Stimulated activated CD4-positive, alpha-beta T cell treated with anti-CD3 and anti-CD28 coated beads, TNF-alpha, amount 100 ng/mL, for 4 hours (primary cell): ENCODE measurements at regions not wholly inside any gene's neighbourhood (a gene's known extent, or its start where the extent isn't known, plus 50 kb on each side); places are given as distances from the start of the nearest gene placed in this dataset.
"Not testable (repeated sequence)": the region's sequence is repeated elsewhere in the genome, so short reads cannot be mapped to it uniquely, and the experiment has no call there.

Experiments used
- DNase-seq, 3 experiments: peaks; one replicate each; pipeline ENCODE4 v3.0.0-alpha.2; 2020; ENCODE audit warnings: low read depth in 3 of 3

DNA sequence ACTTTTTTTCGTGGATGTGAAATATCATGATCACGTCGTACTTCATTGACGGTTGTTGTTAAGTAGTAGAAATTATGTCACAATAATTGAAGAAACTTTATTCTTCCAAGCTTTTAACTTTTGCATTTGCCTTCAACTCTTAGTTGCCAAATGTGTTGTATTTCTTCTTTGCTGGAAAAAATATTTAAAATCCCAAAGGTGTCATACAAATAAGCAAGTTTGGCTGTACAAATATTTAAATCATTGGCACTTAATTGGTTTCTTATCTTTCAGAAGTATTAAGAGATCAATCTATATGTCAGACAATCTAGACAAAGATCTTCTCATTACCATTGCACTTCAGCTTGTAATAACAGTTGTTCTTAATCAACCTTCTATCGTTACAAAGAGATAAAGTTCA is 204.0 kb upstream of the HDAC4 start:
- DNase-seq: no peak

DNA sequence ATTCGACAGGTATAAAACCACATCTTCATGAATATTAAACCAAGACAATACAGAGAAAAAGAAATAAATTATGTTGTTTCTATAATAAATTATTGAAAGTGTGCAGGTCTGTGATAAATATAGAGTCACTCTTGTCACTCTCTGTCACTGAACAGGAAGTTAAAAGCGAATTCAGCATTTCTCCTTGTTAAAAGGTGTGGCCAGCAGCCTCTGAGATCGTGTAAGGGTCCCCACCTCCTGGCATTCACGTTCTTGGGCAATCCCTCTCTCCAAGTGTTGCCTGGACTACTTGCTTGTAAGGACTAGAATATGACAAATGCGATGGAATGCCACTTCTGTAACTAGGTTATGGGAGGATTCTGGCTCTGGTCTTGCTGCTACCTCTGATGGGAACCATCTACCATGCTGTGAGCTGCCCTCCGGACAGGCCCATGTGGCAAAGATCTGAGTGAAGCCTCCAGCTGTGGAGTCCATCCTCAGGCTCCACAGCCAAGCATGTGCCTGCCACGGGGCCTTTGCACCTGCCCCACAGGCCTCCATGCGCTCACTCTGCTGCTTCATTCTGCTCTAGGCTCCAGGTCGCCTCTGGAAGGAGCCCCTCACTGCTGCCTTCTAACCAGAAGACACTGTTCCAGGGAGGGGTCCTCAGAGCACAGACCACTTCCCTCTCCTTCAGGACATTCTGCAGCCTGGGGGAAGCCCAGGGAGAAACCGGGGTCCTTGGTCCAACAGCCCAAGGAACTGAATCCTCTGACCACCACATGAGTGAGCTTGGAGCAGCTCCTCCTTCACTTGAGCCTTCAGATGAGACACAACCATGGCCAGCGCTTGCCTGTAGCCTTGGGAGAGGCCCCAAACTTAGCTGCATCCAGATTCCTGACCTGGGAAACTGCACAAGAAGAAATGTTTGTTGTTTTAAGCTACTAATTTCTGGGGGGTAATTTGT is 202.9 kb upstream of the HDAC4 start:
- DNase-seq: no peak

DNA sequence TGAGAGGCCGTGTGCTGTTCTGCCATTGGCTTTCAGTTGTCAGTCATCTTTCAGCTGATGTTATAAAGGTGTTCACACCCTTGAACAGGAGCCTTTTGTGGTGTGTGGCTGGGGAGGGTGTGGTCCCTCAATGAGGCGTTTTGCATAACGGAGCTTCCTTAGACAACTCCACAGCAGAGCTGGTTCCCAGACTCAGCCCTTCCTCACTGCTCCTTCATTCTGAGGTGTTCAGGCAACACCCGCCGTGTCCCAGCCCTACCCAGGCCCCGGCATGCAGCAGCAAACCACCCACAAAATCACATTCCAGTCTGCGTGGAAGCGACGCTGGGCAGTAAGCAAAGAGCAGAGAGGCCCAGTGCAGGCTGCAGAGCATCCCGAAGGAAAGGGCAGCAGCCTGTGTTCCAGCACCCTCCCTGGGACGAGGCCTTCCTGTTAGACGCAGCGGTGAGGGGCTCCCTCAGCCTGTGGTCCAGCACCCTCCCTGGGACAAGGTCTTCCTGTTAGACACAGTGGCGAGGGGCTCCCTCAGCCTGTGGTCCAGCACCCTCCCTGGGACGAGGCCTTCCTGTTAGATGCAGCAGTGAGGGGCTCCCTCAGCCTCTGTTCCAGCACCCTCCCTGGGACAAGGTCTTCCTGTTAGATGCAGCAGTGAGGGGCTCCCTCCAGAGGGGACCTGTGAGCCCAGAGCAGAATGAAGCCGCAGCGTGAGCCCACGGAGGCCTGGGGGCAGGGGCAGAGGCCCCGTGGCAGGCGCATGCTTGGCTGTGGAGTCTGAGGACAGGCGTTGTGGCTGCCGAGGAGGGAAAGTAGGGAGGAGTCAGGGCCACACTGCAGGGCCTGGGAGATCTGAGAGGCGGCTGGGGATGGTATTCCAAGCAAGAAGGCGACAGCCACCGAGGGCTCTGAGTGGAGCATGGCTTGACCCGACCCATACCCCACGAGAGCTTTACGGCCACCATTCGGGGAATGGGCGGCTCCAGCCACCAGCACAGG is 201.8 kb upstream of the HDAC4 start:
- no peak for DNase-seq

DNA sequence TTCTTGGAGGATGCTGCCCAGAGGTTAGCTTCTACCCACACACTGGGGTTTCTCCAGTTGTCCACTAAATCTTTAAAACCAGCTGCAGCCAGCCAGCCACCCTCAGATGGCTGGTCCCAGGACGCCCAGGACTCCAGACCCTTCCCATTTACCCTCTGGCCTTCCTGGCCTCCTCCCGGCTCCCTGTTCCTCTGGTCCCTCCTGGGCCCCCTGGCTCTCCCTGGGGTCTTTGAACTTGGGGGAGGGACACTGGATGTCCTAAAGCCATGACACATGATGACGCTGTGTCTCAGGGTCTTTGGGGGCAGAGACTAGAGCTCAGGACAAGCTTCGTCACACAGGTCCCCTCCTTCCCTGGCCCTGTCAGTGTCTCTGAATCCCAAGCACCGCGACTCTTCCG is 201.1 kb upstream of the HDAC4 start:
- no peak for DNase-seq

DNA sequence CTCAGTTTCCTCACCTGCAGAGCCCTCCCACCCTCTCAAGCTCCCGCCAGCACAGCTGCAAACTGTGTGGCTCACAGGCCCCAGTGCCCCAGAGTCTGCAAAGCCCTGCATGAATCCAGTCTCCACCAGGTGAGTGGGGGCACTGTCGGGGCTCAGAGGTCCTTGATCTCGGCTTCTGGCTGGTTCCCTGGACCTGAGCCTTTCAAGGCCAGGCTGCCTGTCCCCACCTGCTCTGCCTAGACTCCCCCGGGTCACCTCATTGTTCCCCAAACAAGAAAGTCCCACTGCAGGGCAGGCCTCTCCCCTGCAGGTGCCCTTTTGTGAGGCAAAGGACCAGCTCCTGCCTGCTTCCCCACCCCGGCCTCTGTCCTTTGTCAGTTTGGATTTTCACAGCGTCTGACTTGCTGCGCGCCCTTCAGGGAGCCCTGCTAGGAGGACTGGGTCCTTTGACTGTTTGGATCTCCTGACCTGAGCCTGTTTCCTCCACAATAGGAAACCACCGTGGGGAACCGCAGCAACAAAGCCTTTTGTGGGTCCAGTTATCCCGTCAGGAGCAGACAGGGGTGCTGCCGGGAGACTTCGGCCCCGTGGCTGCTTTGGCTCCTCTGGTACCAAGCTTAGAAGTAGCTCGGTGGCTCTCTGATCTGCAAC is 200.5 kb upstream of the HDAC4 start:
- no peak for DNase-seq

DNA sequence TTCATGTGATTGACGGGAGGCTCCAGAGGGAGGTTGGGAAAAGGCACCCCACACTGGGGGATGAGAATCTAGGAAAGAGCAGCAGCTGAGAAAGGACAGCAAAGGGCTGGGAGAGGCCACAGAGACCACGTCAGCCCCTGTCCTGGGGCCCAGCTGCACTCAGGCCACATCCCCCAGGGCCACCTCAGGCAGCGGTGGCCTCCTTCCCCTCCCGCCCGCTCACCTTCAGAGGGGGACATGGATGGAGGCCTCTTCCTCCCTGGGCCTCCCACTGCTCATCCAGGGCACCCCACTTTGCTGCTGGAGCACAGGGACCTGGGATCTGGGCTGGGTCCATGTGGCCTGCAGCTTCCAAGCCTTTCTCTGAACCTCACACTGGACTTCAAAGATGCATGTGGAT is 199.8 kb upstream of the HDAC4 start:
- no peak for DNase-seq

DNA sequence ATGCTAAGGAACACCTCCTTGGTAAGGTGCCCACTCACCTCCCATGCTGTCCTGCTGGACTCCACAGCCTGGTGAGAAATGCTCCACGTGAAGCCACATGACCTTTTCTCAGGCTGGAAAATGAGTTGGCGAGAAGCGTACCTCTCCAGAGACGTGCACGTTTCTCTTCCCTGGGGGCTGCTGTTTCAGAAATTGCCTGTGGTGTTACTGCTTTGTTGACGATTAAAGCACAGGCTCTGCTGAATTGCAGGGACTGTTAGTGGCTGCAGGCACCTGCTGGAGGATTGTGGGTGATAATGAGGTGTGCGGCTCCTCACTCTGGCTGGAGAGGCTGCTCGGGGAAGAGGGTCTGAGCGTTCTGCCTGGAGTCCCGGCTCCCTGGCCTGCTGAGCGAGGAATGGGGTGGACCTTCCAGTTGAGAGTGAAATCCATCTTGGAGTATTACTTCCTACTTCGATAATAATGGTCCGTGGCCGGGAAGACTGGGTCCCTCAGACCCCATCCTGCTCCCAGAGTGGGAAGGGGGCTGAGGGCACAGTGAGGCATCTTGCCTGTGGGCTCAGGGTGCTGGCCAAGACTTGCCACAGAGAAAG is 199.3 kb upstream of the HDAC4 start:
- no peak for DNase-seq

DNA sequence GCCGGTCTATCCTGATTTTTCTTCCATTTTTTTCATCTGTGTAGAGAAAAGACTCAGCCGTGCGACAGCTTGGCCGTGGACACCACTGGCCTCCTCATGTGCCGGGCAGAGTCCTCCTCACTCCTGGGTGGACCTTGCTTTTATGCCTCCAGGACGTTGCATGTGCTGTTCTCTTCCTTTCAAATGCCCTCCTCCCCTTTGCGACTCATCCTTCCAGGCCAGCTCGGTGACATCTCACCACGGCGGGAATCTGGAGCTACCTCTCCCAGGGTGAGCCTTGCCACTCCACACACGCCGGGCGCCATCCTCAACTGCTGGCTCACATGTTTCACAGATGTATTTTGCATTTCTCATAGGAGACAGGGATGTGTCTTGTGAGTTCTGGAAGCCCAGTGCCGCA is 198.5 kb upstream of the HDAC4 start:
- DNase-seq: no peak

DNA sequence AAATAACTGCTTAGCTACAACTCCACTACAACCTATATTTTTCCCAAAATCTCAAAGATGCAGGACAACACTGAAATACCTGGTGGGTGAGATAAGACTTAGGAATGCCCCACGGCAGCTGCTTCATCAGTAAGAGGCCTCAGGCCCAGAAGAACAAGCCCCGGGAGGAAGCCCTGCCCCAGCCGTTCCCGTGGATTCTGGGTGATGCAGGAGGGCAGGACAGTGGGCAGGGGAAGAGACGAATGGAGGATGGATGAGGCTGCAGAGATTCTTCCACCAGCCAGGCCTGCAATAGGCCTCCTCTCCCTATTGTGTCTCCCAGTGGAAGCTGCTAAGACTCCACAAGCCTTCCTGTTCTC is 197.9 kb upstream of the HDAC4 start:
- DNase-seq: no peak

DNA sequence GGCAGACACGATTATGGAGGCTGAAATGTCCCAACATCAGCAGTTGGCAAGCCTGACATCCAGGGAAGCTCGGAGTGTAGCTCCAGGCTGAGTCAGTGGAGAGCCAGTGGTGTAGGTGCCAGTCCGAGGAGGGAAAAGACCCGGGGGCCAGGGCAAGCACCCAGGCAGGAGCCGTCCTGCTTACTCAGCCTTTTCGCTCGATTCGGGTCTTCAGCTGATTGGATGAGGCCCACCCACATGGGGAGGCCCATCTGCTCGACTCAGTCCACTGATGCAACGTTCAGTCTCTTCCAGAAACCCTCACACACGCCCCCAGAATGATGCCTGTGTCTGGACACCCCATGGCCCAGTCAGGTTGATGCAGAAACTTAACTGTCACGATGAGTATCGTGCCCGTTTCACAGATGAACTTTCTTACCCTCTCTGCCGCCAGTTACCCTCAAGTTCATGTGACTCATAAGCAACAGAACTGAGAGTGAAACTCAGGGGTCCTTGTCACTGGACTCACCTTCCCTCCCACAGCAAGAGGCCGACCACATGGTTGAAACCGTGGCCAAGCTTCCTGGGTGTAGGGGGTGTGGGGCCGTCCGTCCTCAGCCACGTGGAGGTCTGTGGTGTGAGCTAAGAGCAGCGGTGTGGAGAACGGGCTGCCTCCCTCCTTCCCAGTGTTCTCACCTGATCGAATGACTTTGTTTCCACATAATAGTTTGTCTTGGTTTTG is 197.4 kb upstream of the HDAC4 start:
- no peak for DNase-seq

DNA sequence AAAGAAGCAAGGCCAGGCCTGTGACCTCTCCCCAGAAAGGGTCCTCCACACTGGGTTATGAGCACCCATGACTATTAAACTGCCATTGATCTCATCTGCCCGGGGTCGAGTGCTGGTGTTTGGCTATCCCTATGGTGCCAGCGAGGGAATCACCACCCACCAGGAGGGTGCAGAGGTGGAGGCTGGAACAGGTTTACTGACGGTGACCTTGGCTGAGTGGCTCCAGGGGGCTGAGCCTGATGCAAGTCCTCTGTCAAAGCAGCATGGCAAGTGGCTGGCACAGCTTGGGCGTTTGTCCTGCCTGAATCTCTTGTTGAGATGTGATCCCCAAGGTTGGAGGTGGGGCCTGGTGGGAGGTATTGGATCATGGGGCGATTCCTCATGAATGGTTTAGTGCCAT is 196.4 kb upstream of the HDAC4 start:
- no peak for DNase-seq

DNA sequence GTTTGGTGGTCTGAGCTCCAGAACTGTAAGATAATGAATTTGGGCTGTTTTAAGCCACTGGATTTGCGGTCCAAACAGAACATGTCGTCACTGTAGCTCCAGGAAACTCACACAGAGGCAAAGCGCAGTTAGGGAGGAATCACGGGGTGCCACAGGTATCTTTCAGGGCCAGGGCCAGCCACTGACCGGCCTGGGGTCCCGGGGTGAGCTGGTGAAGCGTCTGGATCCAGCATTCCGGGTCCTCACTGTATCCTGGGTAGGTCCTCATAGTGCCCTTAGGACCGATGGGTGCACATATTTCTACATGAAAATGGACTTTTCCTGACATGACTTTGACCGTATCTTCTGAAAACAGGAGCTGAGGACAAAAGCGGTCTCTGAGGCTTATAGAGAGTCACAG is 196.0 kb upstream of the HDAC4 start:
- no peak for DNase-seq

DNA sequence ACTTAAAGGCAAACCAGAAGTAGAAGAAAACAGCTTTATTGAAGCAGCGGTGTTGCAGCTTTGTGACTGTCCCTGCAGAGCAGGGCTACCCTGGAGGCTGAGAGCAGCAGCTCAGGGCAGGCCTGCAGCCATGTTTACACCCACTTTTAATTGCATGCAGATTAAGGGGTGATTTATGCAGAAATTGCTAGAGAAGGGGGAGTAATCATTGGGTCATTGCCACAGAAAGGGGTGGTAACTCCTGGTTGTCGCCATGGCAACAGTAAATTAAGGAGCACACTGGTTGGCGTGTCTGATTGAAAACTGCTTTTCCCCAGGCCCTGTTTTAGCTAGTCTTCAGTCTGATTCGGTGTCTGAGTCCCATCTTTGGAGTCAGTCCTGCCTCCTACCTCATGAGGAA is 195.4 kb upstream of the HDAC4 start:
- DNase-seq: no peak

DNA sequence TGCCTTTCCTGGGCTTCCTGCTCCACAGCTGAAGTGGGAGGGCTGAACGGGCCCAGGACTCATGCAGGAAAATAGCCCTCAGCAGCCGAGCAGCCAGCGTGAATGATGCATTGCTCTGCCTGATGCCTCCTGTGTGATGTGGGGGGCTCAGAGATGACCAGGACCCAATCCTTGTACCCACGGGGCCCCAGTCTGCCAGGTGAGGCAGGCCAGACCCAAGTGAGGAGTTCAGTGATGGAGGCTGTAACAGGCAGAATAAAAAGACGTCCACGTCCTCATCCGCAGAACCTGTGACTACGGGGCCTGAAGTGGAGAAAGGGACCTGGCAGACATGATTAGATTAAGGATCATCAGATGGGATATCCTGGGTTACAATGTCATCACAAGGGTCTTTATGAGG is 194.9 kb upstream of the HDAC4 start:
- DNase-seq: no peak

DNA sequence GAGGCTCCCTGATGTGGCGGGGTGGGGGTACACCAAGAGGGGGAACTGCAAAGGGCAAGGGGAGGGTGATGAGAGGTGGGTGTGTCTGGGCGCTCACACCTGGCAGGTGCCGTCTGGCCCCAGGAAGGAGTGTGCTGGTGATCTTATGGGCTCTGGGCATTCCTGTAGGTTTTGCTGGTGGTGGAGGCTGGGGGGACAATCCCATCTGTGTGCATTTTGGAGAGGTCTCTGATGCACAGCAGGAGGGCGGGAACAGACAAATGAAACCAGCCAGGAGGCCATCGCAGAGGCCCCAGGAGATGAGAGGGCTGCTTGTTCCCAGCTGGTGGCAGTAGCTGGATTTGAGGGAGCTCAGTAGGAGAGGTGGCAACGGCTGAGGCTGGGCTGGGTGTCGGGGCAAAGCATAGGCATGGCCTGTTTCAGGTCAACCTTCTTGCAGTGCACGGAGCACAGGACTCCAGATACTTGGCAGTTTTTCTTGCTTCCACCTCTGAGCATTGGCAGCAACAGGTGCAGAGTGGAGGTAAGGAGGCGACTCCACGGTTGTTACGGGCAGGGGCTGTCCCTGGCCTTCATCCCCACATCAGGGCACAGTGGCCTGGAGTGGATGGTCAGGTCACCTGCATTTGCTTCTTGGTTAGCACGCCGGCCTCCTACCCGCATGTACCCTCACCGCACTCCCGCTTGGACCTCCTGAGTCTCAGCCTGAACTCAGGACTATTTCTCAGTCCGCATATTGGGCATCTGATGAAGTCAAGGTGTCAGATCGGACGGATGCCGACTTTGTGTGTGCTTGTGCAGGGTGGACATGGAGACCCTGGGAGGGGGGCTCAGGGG is 194.2 kb upstream of the HDAC4 start:
- DNase-seq: no peak

DNA sequence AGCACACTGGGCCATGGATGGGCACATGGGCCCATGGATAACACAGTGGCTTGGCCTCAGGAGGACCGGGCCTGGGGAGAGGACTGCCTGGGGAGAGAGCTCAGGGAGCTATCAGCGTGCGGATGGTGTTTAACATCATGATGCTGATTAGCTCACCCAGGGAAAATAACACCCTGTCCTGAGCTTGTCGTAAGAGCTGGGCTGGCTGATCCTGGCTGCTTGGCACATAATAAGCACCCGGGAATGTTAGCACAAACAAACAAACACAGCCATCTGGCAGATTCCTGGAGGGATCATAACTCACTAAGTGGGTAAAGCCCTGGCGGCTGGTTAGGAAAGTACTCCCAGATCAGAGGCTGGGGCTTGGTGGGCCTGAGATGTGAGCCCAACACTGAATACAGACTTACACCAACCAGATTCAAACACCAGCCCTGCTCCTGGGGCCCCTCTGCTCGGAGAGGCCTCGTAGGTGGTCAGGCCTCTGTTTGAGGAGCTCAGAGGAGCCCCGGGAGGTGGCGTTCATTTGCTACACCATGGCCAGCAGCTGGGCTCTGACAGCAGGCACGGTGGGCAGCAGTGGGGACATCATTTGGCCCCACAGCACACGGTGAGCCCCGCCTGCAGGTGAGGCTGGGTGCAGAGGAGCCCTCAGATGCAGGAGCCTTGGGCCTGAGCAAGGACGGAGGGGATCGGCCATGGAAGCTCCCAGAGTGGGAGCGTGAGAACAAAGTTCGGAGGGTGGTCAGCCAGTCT is 193.4 kb upstream of the HDAC4 start:
- no peak for DNase-seq

DNA sequence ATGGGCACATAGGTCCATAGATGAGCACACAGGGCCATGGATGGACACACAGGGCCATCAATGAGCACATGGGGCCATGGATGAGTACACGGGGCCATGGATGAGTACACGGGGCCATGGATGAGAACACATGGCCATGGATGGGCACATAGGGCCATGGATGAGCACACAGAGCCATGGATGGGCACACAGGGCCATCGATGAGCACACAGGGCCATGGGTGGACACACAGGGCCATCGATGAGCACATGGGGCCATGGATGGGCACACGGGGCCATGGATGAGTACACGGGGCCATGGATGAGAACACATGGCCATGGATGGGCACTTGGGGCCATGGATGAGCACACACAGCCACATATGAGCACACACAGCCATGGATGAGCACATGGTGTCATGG is 192.6 kb upstream of the HDAC4 start:
- DNase-seq: no peak

DNA sequence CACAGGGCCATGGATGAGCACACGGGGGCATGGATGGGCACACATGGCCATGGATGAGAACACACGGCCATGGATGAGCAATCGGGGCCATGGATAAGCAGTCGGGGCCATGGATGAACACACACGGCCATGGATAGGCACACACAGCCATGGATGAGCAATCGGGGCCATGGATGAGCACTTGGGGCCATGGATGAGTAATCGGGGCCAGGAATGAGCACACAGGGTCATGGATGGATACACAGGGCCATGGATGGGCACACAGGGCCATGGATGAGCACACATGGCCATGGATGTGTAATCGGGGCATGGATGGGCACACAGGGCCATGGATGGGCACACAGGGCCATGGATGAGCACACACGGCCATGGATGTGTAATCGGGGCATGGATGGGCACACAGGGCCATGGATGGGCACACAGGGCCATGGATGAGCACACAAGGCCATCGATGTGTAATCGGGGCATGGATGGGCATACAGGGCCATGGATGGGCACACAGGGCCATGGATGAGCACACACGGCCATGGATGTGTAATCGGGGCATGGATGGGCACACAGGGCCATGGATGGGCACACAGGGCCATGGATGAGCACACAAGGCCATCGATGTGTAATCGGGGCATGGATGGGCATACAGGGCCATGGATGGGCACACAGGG is 191.9 kb upstream of the HDAC4 start:
- DNase-seq: not testable (repeated sequence)
